SK-N-SH treated with all-trans-retinoic acid at 6 μM for 48 hours (cell line): ENCODE measurements at regions not wholly inside any gene's neighbourhood (a gene's known extent, or its start where the extent isn't known, plus 50 kb on each side); places are given as distances from the start of the nearest gene placed in this dataset.

Source experiments
- ATAC-seq: fragments of 200-7000 bp; cut with Tn5 transposase; 3 replicates; pipeline ENCODE4 v1.9.1; 2020; ENCODE audit warnings: mild to moderate bottlenecking, moderate library complexity
- ARNTL ChIP-seq: fragments of 450-650 bp; formaldehyde crosslinking; IDR thresholded peaks from 2 replicates; pipeline ENCODE4 v1.5.0; 2020; ENCODE audit warnings: low read depth, mild to moderate bottlenecking, moderate library complexity, borderline replicate concordance
- BACH2 ChIP-seq: fragments of 250-450 bp; sonication (Bioruptor Pico); IDR thresholded peaks from 2 replicates; pipeline ENCODE4 v1.9.0; 2021; ENCODE audit warnings: mild to moderate bottlenecking, borderline replicate concordance
- CREB5 ChIP-seq: fragments of 250-450 bp; sonication (Bioruptor Pico); IDR thresholded peaks from 2 replicates; pipeline ENCODE4 v1.5.1; 2020; ENCODE audit warnings: low read depth, mild to moderate bottlenecking, moderate library complexity
- CSDC2 ChIP-seq: fragments of 250-450 bp; sonication (Bioruptor Pico); IDR thresholded peaks from 2 replicates; pipeline ENCODE4 v1.5.0; 2020; ENCODE audit warnings: mild to moderate bottlenecking, moderate library complexity
- GLIS3 ChIP-seq: fragments of 250-450 bp; sonication (Bioruptor Pico); IDR thresholded peaks from 2 replicates; pipeline ENCODE4 v1.5.0; 2020; ENCODE audit warnings: mild to moderate bottlenecking, moderate library complexity
- ISL1 ChIP-seq: fragments of 250-450 bp; sonication (Bioruptor Pico); IDR thresholded peaks from 2 replicates; pipeline ENCODE4 v2.1.2; 2022; ENCODE audit warnings: mild to moderate bottlenecking, moderate library complexity
- OSR1 ChIP-seq: fragments of 250-450 bp; sonication (Bioruptor Pico); IDR thresholded peaks from 2 replicates; pipeline ENCODE4 v1.8.0; 2022; ENCODE audit warnings: moderate library complexity, mild to moderate bottlenecking, inconsistent platforms
- PATZ1 ChIP-seq: fragments of 250-450 bp; sonication (Bioruptor Pico); IDR thresholded peaks from 2 replicates; pipeline ENCODE4 v1.8.0; 2020; ENCODE audit warnings: mild to moderate bottlenecking, moderate library complexity, borderline replicate concordance
- PPARA ChIP-seq: fragments of 250-450 bp; sonication (Bioruptor Pico); IDR thresholded peaks from 2 replicates; pipeline ENCODE4 v1.5.0; 2020; ENCODE audit warnings: mild to moderate bottlenecking, borderline replicate concordance
- RARB ChIP-seq: fragments of 250-450 bp; sonication (Bioruptor Pico); IDR thresholded peaks from 2 replicates; pipeline ENCODE4 v1.8.0; 2021; ENCODE audit warnings: mild to moderate bottlenecking, moderate library complexity
- SNAI2 ChIP-seq: fragments of 250-450 bp; sonication (Bioruptor Pico); IDR thresholded peaks from 2 replicates; pipeline ENCODE4 v1.5.0; 2020; ENCODE audit warnings: mild to moderate bottlenecking, moderate library complexity
- TCF4 ChIP-seq: fragments of 250-450 bp; sonication (Bioruptor Pico); IDR thresholded peaks from 2 replicates; pipeline ENCODE4 v1.8.0; 2021; ENCODE audit warnings: mild to moderate bottlenecking, moderate library complexity, borderline replicate concordance
- TOX ChIP-seq: fragments of 250-450 bp; sonication (Bioruptor Pico); IDR thresholded peaks from 2 replicates; pipeline ENCODE4 v1.8.0; 2021; ENCODE audit warnings: mild to moderate bottlenecking, moderate library complexity, borderline replicate concordance
- ZC3H10 ChIP-seq: fragments of 250-450 bp; sonication (Bioruptor Pico); IDR thresholded peaks from 2 replicates; pipeline ENCODE4 v1.5.1; 2021; ENCODE audit warnings: mild to moderate bottlenecking, moderate library complexity
- ZFP30 ChIP-seq: fragments of 450-650 bp; formaldehyde crosslinking; IDR thresholded peaks from 2 replicates; pipeline ENCODE4 v1.5.0; 2022; ENCODE audit warnings: mild to moderate bottlenecking, moderate library complexity
- ZNF565 ChIP-seq: fragments of 450-650 bp; formaldehyde crosslinking; conservative IDR thresholded peaks from 2 replicates; pipeline ENCODE4 v1.5.0; 2020; ENCODE audit warnings: low read depth, mild to moderate bottlenecking, moderate library complexity
- ZNF70 ChIP-seq: fragments of 450-650 bp; formaldehyde crosslinking; IDR thresholded peaks from 2 replicates; pipeline ENCODE4 v1.5.0; 2020; ENCODE audit warnings: mild to moderate bottlenecking, moderate library complexity
- ZNF8 ChIP-seq: fragments of 450-650 bp; formaldehyde crosslinking; IDR thresholded peaks from 2 replicates; pipeline ENCODE4 v1.5.0; 2020; ENCODE audit warnings: mild to moderate bottlenecking, moderate library complexity
- TF ChIP-seq, protein P1 (sequence below): fragments of 250-450 bp; sonication (Bioruptor Pico); IDR thresholded peaks from 2 replicates; pipeline ENCODE4 v1.8.0; 2021; ENCODE audit warnings: low read depth, mild to moderate bottlenecking, moderate library complexity, borderline replicate concordance
- TF ChIP-seq, protein P2 (sequence below): fragments of 250-450 bp; sonication (Bioruptor Pico); IDR thresholded peaks from 2 replicates; pipeline ENCODE4 v1.5.0; 2020; ENCODE audit warnings: mild to moderate bottlenecking, moderate library complexity

- TF ChIP-seq ZNF8 (CRISPR knock-in tag), result no peak
- TF ChIP-seq, protein P1, sequence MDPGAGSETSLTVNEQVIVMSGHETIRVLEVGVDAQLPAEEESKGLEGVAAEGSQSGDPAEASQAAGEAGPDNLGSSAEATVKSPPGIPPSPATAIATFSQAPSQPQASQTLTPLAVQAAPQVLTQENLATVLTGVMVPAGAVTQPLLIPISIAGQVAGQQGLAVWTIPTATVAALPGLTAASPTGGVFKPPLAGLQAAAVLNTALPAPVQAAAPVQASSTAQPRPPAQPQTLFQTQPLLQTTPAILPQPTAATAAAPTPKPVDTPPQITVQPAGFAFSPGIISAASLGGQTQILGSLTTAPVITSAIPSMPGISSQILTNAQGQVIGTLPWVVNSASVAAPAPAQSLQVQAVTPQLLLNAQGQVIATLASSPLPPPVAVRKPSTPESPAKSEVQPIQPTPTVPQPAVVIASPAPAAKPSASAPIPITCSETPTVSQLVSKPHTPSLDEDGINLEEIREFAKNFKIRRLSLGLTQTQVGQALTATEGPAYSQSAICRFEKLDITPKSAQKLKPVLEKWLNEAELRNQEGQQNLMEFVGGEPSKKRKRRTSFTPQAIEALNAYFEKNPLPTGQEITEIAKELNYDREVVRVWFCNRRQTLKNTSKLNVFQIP, result no peak
- no peak for TF ChIP-seq ZC3H10
Observed at GRCh38 chr15:77742570-77742969, 109.9 kb upstream of the LINGO1 start (continued).

GRCh38 chr15:77742127-77742526, 109.4 kb upstream of the LINGO1 start:
- TF ChIP-seq ISL1 (CRISPR knock-in tag) (no peak), ZNF70 (CRISPR knock-in tag) (no peak), ZNF8 (CRISPR knock-in tag) (no peak), ARNTL (no peak), BACH2 (CRISPR knock-in tag) (no peak), ZC3H10 (no peak), PATZ1 (CRISPR knock-in tag) (no peak), CREB5 (no peak), TCF4 (CRISPR knock-in tag) (no peak), OSR1 (CRISPR knock-in tag) (no peak), CSDC2 (no peak), TOX (CRISPR knock-in tag) (no peak), ZFP30 (CRISPR knock-in tag) (no peak)
- no peak for ATAC-seq

- TF ChIP-seq OSR1 (CRISPR knock-in tag), result no peak
- no peak for TF ChIP-seq SNAI2 (CRISPR knock-in tag)
- TF ChIP-seq CREB5, result no peak
- TF ChIP-seq RARB (CRISPR knock-in tag), result no peak
- no peak for TF ChIP-seq BACH2 (CRISPR knock-in tag)
- TF ChIP-seq, protein P2, sequence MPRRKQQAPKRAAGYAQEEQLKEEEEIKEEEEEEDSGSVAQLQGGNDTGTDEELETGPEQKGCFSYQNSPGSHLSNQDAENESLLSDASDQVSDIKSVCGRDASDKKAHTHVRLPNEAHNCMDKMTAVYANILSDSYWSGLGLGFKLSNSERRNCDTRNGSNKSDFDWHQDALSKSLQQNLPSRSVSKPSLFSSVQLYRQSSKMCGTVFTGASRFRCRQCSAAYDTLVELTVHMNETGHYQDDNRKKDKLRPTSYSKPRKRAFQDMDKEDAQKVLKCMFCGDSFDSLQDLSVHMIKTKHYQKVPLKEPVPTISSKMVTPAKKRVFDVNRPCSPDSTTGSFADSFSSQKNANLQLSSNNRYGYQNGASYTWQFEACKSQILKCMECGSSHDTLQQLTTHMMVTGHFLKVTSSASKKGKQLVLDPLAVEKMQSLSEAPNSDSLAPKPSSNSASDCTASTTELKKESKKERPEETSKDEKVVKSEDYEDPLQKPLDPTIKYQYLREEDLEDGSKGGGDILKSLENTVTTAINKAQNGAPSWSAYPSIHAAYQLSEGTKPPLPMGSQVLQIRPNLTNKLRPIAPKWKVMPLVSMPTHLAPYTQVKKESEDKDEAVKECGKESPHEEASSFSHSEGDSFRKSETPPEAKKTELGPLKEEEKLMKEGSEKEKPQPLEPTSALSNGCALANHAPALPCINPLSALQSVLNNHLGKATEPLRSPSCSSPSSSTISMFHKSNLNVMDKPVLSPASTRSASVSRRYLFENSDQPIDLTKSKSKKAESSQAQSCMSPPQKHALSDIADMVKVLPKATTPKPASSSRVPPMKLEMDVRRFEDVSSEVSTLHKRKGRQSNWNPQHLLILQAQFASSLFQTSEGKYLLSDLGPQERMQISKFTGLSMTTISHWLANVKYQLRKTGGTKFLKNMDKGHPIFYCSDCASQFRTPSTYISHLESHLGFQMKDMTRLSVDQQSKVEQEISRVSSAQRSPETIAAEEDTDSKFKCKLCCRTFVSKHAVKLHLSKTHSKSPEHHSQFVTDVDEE (CRISPR knock-in tag), result no peak
- no peak for TF ChIP-seq PPARA
- no peak for TF ChIP-seq ZNF70 (CRISPR knock-in tag)
- no peak for TF ChIP-seq ZFP30 (CRISPR knock-in tag)
- TF ChIP-seq TCF4 (CRISPR knock-in tag), result no peak
- no peak for TF ChIP-seq GLIS3 (CRISPR knock-in tag)
- TF ChIP-seq ZNF565, result no peak
- ATAC-seq, result no peak
Observed at GRCh38 chr15:77741106-77741505, 108.4 kb upstream of the LINGO1 start.

GRCh38 chr15:77739591-77740378, 107.1 kb upstream of the LINGO1 start:
- no peak for ATAC-seq
- TF ChIP-seq PATZ1 (CRISPR knock-in tag) (no peak), OSR1 (CRISPR knock-in tag) (no peak), SNAI2 (CRISPR knock-in tag) (no peak), TOX (CRISPR knock-in tag) (no peak), ISL1 (CRISPR knock-in tag) (no peak), ZNF70 (CRISPR knock-in tag) (no peak), CREB5 (no peak), ZNF8 (CRISPR knock-in tag) (no peak), ARNTL (no peak)
